GM12891 (cell line): ENCODE measurements at regions not wholly inside any gene's neighbourhood (a gene's known extent, or its start where the extent isn't known, plus 50 kb on each side); places are given as distances from the start of the nearest gene placed in this dataset.

Experiments used
- DNase-seq: peaks from one replicate; pipeline ENCODE4 v3.0.0; 2011; ENCODE audit warnings: low spot score; ENCODE audit not compliant: insufficient read length
- FAIRE-seq: peaks from 2 replicates; lab custom pipeline; 2011; peaks lifted over from hg19 to GRCh38; lab: Jason Lieb, UNC
- PAX5 ChIP-seq: IDR thresholded peaks from 2 replicates; pipeline ENCODE4 v1.6.1; 2011; ENCODE audit warnings: low read length, moderate library complexity, mild to moderate bottlenecking; ENCODE audit not compliant: insufficient read depth, severe bottlenecking
- POLR2A ChIP-seq: IDR thresholded peaks from 2 replicates; pipeline ENCODE4 v1.6.1; 2011; ENCODE audit warnings: low read depth, low read length, control low read depth
- POLR2AphosphoS5 ChIP-seq: IDR thresholded peaks from 2 replicates; pipeline ENCODE4 v1.6.1; 2011; ENCODE audit warnings: low read depth, low read length, control low read depth
- POU2F2 ChIP-seq: IDR thresholded peaks from 2 replicates; pipeline ENCODE4 v1.6.1; 2011; ENCODE audit warnings: low read depth, mild to moderate bottlenecking, control low read depth, low read length, moderate library complexity
- SPI1 ChIP-seq: IDR thresholded peaks from 2 replicates; pipeline ENCODE4 v1.6.1; 2011; ENCODE audit warnings: low read depth, low read length, control low read depth
- TAF1 ChIP-seq: IDR thresholded peaks from 2 replicates; pipeline ENCODE4 v1.6.1; 2011; ENCODE audit warnings: low read depth, low read length, control low read depth

DNA sequence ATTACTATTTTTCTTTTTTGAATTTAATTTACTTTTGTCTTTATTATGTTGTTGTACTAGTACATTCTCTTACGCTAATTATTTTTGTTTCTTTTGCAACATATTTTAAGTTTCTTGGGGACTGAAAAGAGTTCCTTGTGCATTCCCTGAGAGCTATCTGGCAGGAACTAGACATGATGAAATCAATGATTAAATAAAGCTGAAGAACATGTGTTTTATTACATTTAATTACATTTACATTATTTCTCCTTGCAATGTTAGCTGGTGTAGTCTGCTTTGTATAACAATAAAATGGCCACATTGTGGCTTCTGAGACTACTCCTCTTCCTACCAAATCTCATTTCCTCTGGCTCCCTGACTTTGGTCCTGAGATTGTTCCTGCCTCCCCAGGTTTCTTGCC lies 244.9 kb downstream of the NDFIP2 start:
- TF ChIP-seq POU2F2 (no peak), POLR2A (no peak), TAF1 (no peak), PAX5 (no peak), SPI1 (no peak), POLR2AphosphoS5 (no peak)
- DNase-seq = no peak
- no peak for FAIRE-seq

DNA sequence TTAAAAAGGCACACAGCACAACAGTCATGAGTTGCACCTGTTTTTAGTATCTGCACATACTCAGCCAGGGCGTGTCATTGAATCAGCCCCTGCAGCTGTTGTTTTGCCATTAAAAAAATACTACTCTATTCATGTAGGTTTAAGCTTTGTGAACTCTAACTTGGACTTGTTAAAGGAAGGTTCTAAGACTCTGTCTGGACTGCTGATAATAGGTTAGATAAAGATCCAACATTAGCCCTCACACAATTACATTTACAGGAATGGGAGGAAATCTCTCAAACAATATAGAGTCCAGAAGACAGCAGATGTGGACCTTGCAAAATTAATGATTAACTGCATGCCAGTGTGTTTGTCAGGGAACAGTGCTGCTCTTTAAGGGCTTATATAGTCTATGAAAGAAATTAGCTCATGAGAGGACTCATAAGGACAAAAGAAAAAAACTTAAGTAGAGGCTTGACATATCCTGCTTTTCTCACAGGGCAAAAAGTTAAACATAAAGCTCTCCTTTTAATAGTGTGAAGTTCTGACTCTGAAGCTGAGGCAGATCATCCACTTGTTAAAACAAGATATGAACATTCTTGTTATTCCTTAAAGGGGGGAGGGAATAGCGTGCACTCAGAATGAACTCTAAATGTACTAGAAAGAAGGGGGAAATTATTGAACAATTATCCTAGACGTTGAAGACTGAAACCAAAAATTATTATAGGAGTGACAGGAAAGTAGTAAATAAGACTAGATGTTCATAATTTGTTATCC lies 243.6 kb downstream of the NDFIP2 start:
- no peak for TF ChIP-seq POU2F2
- TF ChIP-seq PAX5 = no peak
- FAIRE-seq (no peak), DNase-seq (no peak)

DNA sequence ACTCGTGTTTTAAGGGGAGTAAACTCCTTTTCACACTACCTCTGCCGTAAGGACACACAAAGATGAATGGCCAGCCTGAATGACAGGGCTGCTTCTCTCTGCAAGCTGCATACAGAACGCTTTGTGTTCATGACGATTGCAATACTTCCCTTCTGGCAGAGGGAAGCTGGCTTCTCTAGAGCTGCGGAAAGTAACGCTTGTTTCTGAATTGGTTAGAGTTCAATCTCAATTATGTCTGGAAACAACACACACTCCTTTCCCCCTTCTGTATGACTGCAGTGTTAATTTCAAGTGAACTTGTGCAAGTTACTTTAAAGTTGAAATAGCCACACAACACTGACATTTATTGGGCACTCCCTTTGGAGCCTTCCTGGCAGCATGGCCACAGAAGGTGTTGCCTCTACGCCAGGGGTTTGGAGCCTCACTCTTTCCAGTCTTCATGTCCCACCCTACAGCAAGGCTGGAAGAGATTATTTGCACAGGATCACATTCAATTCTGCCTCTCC lies 242.6 kb downstream of the NDFIP2 start:
- FAIRE-seq = no peak
- TF ChIP-seq TAF1 = no peak
- TF ChIP-seq SPI1 = no peak
- no peak for TF ChIP-seq POU2F2
- no peak for TF ChIP-seq PAX5
- TF ChIP-seq POLR2A = no peak
- no peak for TF ChIP-seq POLR2AphosphoS5
- no peak for DNase-seq

DNA sequence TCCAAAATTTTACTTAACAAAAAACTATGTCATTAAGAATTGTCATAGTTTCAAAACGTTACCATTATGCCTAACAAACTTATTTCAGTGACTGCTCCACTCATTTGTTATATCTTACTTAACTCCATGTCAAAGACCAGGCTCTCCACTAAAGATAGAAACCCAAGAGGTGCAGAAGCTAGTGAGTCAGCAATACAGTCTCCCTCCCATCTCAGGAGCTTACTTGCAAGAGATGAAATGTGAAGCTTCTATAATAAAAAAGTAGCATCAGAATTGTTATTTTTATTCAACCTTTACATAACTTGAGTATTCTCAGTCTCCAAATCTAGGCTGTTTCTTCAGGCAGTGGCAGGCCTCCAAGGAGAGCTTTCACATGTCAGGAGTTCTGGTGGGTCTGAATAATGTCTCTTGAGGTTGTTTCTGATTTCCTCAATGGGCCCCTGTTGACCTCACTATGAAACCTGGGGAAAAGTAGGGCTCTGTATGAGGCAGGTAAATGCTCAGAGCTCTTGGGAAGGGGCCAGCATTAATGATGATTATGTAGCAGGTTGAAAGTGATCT lies 242.0 kb downstream of the NDFIP2 start:
- FAIRE-seq = no peak

DNA sequence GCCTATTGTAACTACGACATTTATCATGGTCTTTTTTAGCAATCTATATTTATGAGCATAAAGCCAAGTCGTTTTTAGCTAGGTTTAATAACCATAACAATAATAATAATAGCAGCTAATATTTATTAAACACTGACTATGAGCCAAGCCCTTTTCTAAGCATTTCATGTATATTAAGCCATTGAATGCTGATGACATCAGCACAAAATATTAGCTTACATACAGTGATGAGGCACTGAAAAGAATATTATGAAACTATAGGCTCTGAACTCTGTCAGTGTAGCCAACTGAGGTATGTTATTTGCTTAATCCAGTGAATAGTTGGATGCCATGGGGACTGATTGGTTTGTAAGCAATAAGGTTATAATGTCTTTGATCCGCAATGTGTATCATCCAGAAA lies 235.2 kb downstream of the NDFIP2 start:
- FAIRE-seq = no peak
- TF ChIP-seq TAF1 = no peak
- no peak for TF ChIP-seq POLR2A
- no peak for TF ChIP-seq SPI1
- TF ChIP-seq POU2F2 = no peak
- no peak for TF ChIP-seq POLR2AphosphoS5
- TF ChIP-seq PAX5 = no peak

More for the DNA sequence above, 242.0 kb downstream of the NDFIP2 start:
- TF ChIP-seq POLR2A = no peak
- TF ChIP-seq PAX5 = no peak
- no peak for TF ChIP-seq TAF1
- no peak for TF ChIP-seq POLR2AphosphoS5
- TF ChIP-seq POU2F2 = no peak
- no peak for TF ChIP-seq SPI1
- no peak for DNase-seq

DNA sequence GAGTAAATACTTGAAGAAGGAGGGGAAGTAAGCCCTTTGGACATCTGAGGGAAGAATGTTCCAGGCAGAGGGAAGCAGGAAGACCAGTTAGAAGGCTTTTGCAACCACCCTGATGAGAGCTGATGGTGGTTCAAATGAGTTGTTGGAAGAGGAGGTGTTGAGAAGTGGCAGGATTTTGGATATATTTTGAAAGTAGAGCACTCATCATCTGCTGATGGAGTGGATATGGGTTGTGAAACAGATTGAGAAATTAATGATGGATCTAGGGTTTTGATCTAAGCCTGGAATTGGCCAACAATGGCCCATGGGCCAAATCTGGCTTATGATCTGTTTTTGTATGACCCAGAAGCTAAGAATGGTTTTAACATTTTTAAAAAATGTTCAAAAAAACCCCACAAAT lies 230.7 kb downstream of the NDFIP2 start:
- TF ChIP-seq POLR2A = no peak
- TF ChIP-seq TAF1 = no peak
- TF ChIP-seq POU2F2 = no peak
- TF ChIP-seq POLR2AphosphoS5 = no peak
- TF ChIP-seq SPI1 = no peak
- no peak for TF ChIP-seq PAX5
- FAIRE-seq (no peak), DNase-seq (no peak)

More for the DNA sequence above, 235.2 kb downstream of the NDFIP2 start:
- no peak for DNase-seq

DNA sequence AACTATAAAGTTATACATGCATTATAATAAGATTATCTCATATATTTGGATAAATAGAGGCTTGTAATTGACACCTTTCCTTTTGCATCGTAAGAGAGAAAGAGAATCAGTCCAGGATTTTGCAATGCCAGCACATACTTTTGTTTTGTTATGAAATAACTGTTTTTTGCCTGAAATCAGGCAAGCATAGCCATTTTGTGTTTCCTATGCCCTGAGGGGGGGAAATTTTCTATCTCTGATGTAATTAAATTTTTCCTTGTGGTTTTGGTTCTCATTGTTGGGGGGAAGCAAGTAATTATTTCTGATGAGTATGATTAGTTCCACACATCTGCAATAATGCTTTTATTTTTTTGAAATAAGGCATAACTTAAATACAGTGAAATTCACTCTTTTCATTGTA lies 229.4 kb downstream of the NDFIP2 start:
- no peak for FAIRE-seq

DNA sequence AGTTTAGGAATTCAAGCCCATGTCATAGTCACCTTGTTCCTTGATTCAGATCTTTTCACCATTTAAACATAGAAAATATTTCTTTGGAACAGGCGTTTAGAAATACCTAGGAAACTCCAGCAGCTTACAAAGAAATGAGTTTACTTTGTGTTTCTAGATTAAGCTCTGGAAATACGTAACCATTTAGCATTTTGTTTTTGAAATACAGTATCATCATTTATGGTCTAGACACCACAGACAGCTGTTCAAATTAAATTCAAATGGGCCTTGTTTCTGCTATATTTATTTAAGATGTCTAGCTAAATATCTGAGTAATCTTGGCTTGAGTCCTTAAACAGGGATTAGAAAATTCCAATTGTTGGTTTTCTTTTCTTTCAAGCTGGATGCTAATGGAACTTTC lies 228.5 kb downstream of the NDFIP2 start:
- FAIRE-seq (no peak), DNase-seq (no peak)
- TF ChIP-seq PAX5 = no peak
- no peak for TF ChIP-seq POLR2A
- no peak for TF ChIP-seq POLR2AphosphoS5
- TF ChIP-seq SPI1 = no peak
- no peak for TF ChIP-seq POU2F2
- no peak for TF ChIP-seq TAF1

More for the DNA sequence above, 229.4 kb downstream of the NDFIP2 start:
- TF ChIP-seq TAF1 (no peak), SPI1 (no peak), POLR2A (no peak), POU2F2 (no peak), POLR2AphosphoS5 (no peak), PAX5 (no peak)
- DNase-seq = no peak

DNA sequence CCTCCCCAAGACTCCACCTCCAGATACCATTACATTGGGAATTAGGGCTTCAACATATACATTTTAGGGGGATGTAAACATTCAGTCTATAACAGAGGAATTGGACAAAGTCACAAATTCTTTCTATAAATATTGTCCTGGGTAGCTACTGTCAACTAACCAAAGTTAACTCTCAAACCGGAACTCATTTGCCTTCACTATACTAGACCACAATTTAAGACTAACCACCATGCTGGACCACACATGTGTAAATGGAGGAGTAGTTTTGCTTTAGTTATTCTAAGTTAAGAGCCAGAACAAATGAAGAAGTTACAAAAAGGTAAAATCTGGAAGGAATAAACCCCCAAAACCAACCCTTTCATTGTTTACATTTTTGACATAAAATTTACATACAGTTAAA lies 222.8 kb downstream of the NDFIP2 start:
- FAIRE-seq (no peak), DNase-seq (no peak)
- TF ChIP-seq POLR2A (no peak), PAX5 (no peak), SPI1 (no peak), TAF1 (no peak), POU2F2 (no peak), POLR2AphosphoS5 (no peak)

DNA sequence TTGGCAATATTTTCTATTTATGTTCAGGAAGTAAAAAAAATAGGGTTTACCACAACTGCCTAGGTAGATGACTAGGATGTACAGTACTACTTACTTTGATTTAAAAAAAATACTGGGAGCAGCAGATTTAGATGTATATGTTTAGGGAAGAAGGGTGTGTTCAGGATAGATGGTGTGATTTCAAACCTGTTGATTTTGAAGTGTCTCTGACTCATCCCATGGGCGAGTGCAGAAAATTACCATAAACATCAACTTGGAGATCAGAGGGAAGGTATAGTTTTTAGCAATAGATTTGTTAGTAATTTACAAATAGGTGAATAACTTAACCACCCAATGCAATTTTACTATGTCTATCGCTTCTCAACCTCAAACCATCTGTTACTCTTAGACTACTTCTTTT lies 214.8 kb downstream of the NDFIP2 start:
- FAIRE-seq (no peak), DNase-seq (no peak)
- no peak for TF ChIP-seq TAF1
- no peak for TF ChIP-seq POLR2A
- TF ChIP-seq PAX5 = no peak
- TF ChIP-seq POLR2AphosphoS5 = no peak
- TF ChIP-seq SPI1 = no peak
- TF ChIP-seq POU2F2 = no peak
